IMR-90 (cell line): ENCODE measurements at regions not wholly inside any gene's neighbourhood (a gene's known extent, or its start where the extent isn't known, plus 50 kb on each side); places are given as distances from the start of the nearest gene placed in this dataset.
A peak's percentile ranks its signal among the peaks of the same experiment; 100 is the strongest.

Experiments used
- ATAC-seq: fragments of 200-7000 bp; cut with Tn5 transposase; 2 replicates; pipeline ENCODE4 v1.9.1; 2020; ENCODE audit warnings: low read depth, mild to moderate bottlenecking, moderate library complexity
- BruUV-seq: library from RNA; stranded (reverse); fragments of 400-500 nt; replicated peaks from 2 replicates; lab custom pipeline; 2021; lab: Mats Ljungman, UMichigan
- CTCF ChIA-PET: fragments of 300-600 bp; formaldehyde crosslinking; extraction: SDS; loops from one replicate; lab custom pipeline; 2021; ENCODE audit warnings: antibody characterized with exemption; lab: Yijun Ruan, JAX
- POLR2A ChIA-PET: fragments of 300-600 bp; sonication (Branson Sonifier 250); formaldehyde crosslinking; loops from one replicate; lab custom pipeline; 2022; ENCODE audit warnings: antibody characterized with exemption; ENCODE audit not compliant: unreplicated experiment; lab: Charles Lee
- DNase-seq: peaks from one replicate; pipeline ENCODE4 v3.0.0; 2013
- H2AFZ ChIP-seq: replicated peaks from 2 replicates; pipeline ENCODE3; 2013; ENCODE audit warnings: low read length, mild to moderate bottlenecking; ENCODE audit not compliant: poor library complexity
- H2AK5ac ChIP-seq: 2 replicates; pipeline ENCODE4 v1.6.1; 2013; ENCODE audit warnings: low read depth, low read length, inconsistent platforms
- H2AK9ac ChIP-seq: replicated peaks from 2 replicates; pipeline ENCODE3; 2013; ENCODE audit warnings: mild to moderate bottlenecking, low read depth, low read length, moderate library complexity; ENCODE audit not compliant: poor library complexity
- H2BK120ac ChIP-seq: 2 replicates; pipeline ENCODE4 v1.6.1; 2013; ENCODE audit warnings: low read depth, low read length, inconsistent platforms
- H2BK15ac ChIP-seq: 3 replicates; pipeline ENCODE4 v1.6.1; 2013; ENCODE audit warnings: low read depth, low read length, inconsistent platforms
- H2BK20ac ChIP-seq: 2 replicates; pipeline ENCODE4 v1.6.1; 2013; ENCODE audit warnings: low read depth, mild to moderate bottlenecking, inconsistent platforms, low read length, moderate library complexity
- H2BK5ac ChIP-seq: 2 replicates; pipeline ENCODE4 v1.6.1; 2013; ENCODE audit warnings: mild to moderate bottlenecking, low read depth, low read length, inconsistent platforms; ENCODE audit not compliant: poor library complexity, severe bottlenecking
- H3K14ac ChIP-seq: replicated peaks from 2 replicates; pipeline ENCODE4 v1.6.1; 2013; ENCODE audit warnings: low read depth, low read length, inconsistent platforms
- H3K18ac ChIP-seq: 2 replicates; pipeline ENCODE4 v1.6.1; 2013; ENCODE audit warnings: low read depth, low read length, control low read depth
- H3K23ac ChIP-seq: 2 replicates; pipeline ENCODE4 v1.6.1; 2013; ENCODE audit warnings: low read depth, low read length, inconsistent platforms
- H3K27ac ChIP-seq: 2 replicates; pipeline ENCODE4 v1.5.1; 2013; ENCODE audit warnings: mild to moderate bottlenecking, control low read depth, low read length; ENCODE audit not compliant: insufficient read depth
- H3K27me3 ChIP-seq: 2 replicates; pipeline ENCODE4 v1.6.1; 2013; ENCODE audit warnings: low read length; ENCODE audit not compliant: control insufficient read depth, insufficient read depth
- H3K36me3 ChIP-seq: 2 replicates; pipeline ENCODE4 v1.6.1; 2013; ENCODE audit warnings: low read length, mixed read lengths; ENCODE audit not compliant: control insufficient read depth, insufficient read depth
- H3K4ac ChIP-seq: 2 replicates; pipeline ENCODE4 v1.6.1; 2013; ENCODE audit warnings: low read depth, low read length, inconsistent platforms
- H3K4me1 ChIP-seq: 2 replicates; pipeline ENCODE4 v1.6.1; 2013; ENCODE audit warnings: low read length, mixed read lengths; ENCODE audit not compliant: control insufficient read depth, insufficient read depth
- H3K4me2 ChIP-seq: 2 replicates; pipeline ENCODE4 v1.6.1; 2013; ENCODE audit warnings: low read depth, mild to moderate bottlenecking, control low read depth, low read length, moderate library complexity
- H3K4me3 ChIP-seq: 2 replicates; pipeline ENCODE4 v1.5.1; 2013; ENCODE audit warnings: low read depth, mild to moderate bottlenecking, control low read depth, low read length, moderate library complexity; ENCODE audit not compliant: insufficient read depth
- H3K56ac ChIP-seq: 2 replicates; pipeline ENCODE4 v1.6.1; 2013; ENCODE audit warnings: low read length, inconsistent platforms; ENCODE audit not compliant: insufficient read depth; ENCODE audit errors: extremely low read depth
- H3K79me1 ChIP-seq, 2 experiments: 2 replicates each; pipeline ENCODE4 v1.6.1; 2013; ENCODE audit warnings: low read length in 2 of 2, inconsistent platforms in 1 of 2, low read depth in 1 of 2
- H3K9ac ChIP-seq: 2 replicates; pipeline ENCODE4 v1.6.1; 2013; ENCODE audit warnings: low read depth, low read length, control low read depth
- H3K9me1 ChIP-seq: 2 replicates; pipeline ENCODE4 v1.6.1; 2013; ENCODE audit warnings: low read length, inconsistent platforms; ENCODE audit not compliant: insufficient read depth
- H3K9me3 ChIP-seq: 2 replicates; pipeline ENCODE4 v1.6.1; 2013; ENCODE audit warnings: low read length; ENCODE audit not compliant: control insufficient read depth, insufficient read depth
- H4K20me1 ChIP-seq: 2 replicates; pipeline ENCODE4 v1.6.1; 2013; ENCODE audit warnings: low read length, inconsistent platforms; ENCODE audit not compliant: insufficient read depth
- H4K5ac ChIP-seq: 2 replicates; pipeline ENCODE4 v1.6.1; 2013; ENCODE audit warnings: mild to moderate bottlenecking, low read depth, low read length, control low read depth
- H4K8ac ChIP-seq, 2 experiments: 2 replicates each; pipeline ENCODE4 v1.6.1; 2013; ENCODE audit warnings: low read depth in 2 of 2, low read length in 2 of 2, control low read depth in 1 of 2, inconsistent platforms in 1 of 2
- H4K91ac ChIP-seq: 2 replicates; pipeline ENCODE4 v1.6.1; 2013; ENCODE audit warnings: low read depth, low read length, inconsistent platforms; ENCODE audit not compliant: insufficient read depth
- CEBPB ChIP-seq: IDR thresholded peaks from 2 replicates; pipeline ENCODE4 v1.6.1; 2012; ENCODE audit warnings: low read depth, low read length, improper control_type of control experiment
- WGBS, 2 experiments: methylation state at CpG; one replicate each; pipeline versions ENCODE4 v1.1.5 to v1.1.7; 2013; ENCODE audit warnings: missing lambda C conversion rate in 2 of 2; ENCODE audit not compliant: insufficient read length in 1 of 2; ENCODE audit errors: extremely low coverage in 2 of 2; 5-methylcytosine and 5-hydroxymethylcytosine counted together
- dilution Hi-C: fragments of 300-500 bp; cut with HindIII; formaldehyde crosslinking; loops from one replicate; pipeline ENCODE4 v1.14.3; 2018; ENCODE audit warnings: low sequenced_read_pairs; ENCODE audit not compliant: unreplicated experiment
- in situ Hi-C: fragments of 300-500 bp; cut with MboI; formaldehyde crosslinking; loops from 3 replicates; pipeline ENCODE4 v1.14.3; 2019; ENCODE audit warnings: low sequenced_read_pairs, inconsistent platforms, mixed read lengths
- intact Hi-C: fragments of 100-400 bp; cut with micrococcal nuclease; formaldehyde crosslinking; loops from 2 replicates; pipeline ENCODE4 v1.10.0; 2022
- TF ChIP-seq, protein P1 (sequence below): fragments of 150-350 bp; IDR thresholded peaks from 2 replicates; pipeline ENCODE4 v1.6.1; 2016; ENCODE audit warnings: low read depth, mild to moderate bottlenecking, low read length, moderate library complexity, borderline replicate concordance

DNA sequence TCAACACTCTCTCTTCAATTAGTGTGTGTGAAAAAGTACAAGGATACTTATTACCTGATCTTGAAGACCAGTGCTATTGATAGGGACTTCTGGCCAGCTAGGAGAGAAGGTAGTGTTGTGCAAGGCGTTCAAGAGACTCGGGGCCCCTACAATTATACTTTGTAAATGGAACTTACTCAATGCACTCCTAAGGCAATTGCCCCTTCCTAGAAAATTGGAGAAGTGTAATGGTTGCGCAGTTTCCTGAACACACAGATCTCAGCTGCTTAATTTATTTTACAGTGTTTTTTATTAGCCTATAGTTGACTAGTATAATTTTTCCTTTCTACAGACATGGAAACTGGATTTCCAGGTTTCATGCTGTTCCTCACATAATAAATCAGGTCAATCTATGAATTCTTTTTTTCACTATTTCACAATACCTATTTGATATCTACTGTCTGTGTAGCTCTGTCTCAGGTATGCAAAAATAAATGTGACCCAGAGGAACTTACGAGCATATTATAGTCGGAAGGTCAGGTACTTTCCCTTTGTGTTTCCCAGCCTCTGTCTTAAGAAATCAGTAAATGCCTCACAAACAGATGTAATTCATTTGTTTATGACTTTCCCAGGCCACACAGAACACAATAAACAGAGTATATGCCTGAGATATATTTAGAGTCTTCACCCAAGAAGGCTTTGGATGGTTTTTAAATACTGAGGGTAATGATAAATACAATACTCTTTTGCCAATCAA, 89.1 kb upstream of the TET2 start:
- Histone ChIP-seq H3K9me3 (no peaks in the 10 kb centered on the region), H3K4me3 (no peak overlapping the region), H2BK120ac (no peak overlapping the region), H2BK5ac (no peak overlapping the region), H3K9me1 (peaks cover 3% of the 10 kb centered on the region; the same call in 1 of the 2 replicates), H4K91ac (no peak overlapping the region), H3K79me1 (no peaks in the 10 kb centered on the region), H3K14ac (no peak overlapping the region), H3K4ac (no peak overlapping the region), H4K20me1 (no peaks in the 10 kb centered on the region), H2AK5ac (no peak overlapping the region), H3K23ac (no peak overlapping the region), H3K4me1 (peaks cover 2% of the 10 kb centered on the region), H3K4me2 (no peak overlapping the region), H3K27me3 (no peaks in the 10 kb centered on the region), H3K9ac (no peak overlapping the region), H4K5ac (no peak overlapping the region), H3K27ac (no peak overlapping the region), H2BK15ac (no peak overlapping the region), H3K36me3 (no peaks in the 10 kb centered on the region), H3K56ac (no peak overlapping the region), H4K8ac (no peak overlapping the region), H2BK20ac (no peak overlapping the region), H2AFZ (no peak overlapping the region), H3K18ac (no peak overlapping the region), H2AK9ac (no peak overlapping the region)
- DNase-seq: no peak
- dilution Hi-C loops (no loop called here), in situ Hi-C loops (no loop called here), intact Hi-C loops (no loop called here)
- ATAC-seq: no peak
- BruUV-seq: no TSS peak
- CTCF ChIA-PET: no interaction called here
- WGBS, 2 experiments: no CpG with 5 or more reads among the region's 5 CpGs
- POLR2A ChIA-PET: interaction anchor here (0.6 kb wide), 1 partner anchor 184 kb away, joined by 3 read pairs; no protein-coding TSS in a partner anchor
- peak; percentile 72 for TF ChIP-seq CEBPB
- TF ChIP-seq, protein P1, sequence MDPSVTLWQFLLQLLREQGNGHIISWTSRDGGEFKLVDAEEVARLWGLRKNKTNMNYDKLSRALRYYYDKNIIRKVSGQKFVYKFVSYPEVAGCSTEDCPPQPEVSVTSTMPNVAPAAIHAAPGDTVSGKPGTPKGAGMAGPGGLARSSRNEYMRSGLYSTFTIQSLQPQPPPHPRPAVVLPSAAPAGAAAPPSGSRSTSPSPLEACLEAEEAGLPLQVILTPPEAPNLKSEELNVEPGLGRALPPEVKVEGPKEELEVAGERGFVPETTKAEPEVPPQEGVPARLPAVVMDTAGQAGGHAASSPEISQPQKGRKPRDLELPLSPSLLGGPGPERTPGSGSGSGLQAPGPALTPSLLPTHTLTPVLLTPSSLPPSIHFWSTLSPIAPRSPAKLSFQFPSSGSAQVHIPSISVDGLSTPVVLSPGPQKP: no peak
